ENCODE measurements at regions not wholly inside any gene's neighbourhood (a gene's known extent, or its start where the extent isn't known, plus 50 kb on each side); places are given as distances from the start of the nearest gene placed in this dataset.

DNA sequence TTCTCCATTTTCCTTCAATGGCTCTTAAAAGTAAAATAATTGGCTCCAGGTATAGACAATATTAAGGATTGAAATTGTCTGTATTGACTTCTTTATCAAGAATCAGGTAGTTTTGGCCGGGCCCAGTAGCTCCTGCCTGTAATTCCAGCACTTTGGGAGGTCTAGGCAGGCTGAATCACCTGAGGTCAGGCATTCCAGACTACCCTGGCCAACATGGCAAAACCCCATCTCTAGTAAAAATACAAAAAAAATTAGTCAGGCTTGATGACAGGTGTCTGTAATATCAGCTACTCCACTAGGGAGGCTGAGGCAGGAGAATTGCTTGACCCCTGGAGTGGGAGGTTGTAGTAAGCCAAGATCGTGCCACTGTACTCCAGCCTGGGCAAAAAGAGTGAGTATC is 1008.5 kb upstream of the EEF2KMT start:
- H3K27me3 ChIP-seq = no peaks in the 10 kb centered on the region
- no peak overlapping the region for H3K4me3 ChIP-seq
- no peak overlapping the region for H3K27ac ChIP-seq
- no peak for DNase-seq
- TF ChIP-seq POLR2A (IDR thresholded peaks at IDR 0.05) = no peak
- TF ChIP-seq, protein P1, sequence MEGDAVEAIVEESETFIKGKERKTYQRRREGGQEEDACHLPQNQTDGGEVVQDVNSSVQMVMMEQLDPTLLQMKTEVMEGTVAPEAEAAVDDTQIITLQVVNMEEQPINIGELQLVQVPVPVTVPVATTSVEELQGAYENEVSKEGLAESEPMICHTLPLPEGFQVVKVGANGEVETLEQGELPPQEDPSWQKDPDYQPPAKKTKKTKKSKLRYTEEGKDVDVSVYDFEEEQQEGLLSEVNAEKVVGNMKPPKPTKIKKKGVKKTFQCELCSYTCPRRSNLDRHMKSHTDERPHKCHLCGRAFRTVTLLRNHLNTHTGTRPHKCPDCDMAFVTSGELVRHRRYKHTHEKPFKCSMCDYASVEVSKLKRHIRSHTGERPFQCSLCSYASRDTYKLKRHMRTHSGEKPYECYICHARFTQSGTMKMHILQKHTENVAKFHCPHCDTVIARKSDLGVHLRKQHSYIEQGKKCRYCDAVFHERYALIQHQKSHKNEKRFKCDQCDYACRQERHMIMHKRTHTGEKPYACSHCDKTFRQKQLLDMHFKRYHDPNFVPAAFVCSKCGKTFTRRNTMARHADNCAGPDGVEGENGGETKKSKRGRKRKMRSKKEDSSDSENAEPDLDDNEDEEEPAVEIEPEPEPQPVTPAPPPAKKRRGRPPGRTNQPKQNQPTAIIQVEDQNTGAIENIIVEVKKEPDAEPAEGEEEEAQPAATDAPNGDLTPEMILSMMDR (IDR thresholded peaks at IDR 0.05) = no peak
- no peaks in the 10 kb centered on the region for H3K9me3 ChIP-seq
- H3K4me1 ChIP-seq = no peaks in the 10 kb centered on the region
- no peaks in the 10 kb centered on the region for H3K36me3 ChIP-seq

GRCh38 chr16:6105115-6105514 is 1007.5 kb upstream of the EEF2KMT start:
- Histone ChIP-seq H3K36me3 (no peaks in the 10 kb centered on the region), H3K27ac (no peak overlapping the region), H3K4me3 (no peak overlapping the region), H3K4me1 (no peaks in the 10 kb centered on the region), H3K27me3 (no peaks in the 10 kb centered on the region), H3K9me3 (no peaks in the 10 kb centered on the region)
- TF ChIP-seq, protein P1 (IDR thresholded peaks at IDR 0.05) = no peak
- TF ChIP-seq POLR2A (IDR thresholded peaks at IDR 0.05) = no peak
- no peak for DNase-seq

DNA sequence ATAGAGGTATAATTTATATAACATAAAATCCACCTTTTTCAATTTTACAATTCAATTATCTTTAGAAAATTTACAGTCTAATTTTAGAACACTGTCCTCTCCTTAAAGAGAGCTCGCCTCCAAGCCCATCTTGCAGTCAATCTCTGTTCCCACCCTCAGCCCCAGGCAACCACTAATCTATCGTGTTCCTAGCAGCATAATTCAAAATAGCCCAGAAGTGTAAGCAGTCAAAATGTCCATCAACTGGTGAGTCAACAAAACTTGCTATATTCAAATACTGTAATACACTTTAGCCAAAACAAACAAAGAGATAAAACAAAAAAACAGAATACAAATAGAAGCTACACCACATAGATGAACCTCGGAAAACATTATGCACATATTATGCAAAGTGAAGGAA is 1006.8 kb upstream of the EEF2KMT start:
- Histone ChIP-seq H3K9me3 (no peaks in the 10 kb centered on the region), H3K4me1 (no peaks in the 10 kb centered on the region), H3K27me3 (no peaks in the 10 kb centered on the region), H3K4me3 (no peak overlapping the region), H3K27ac (no peak overlapping the region), H3K36me3 (no peaks in the 10 kb centered on the region)
- no peak for DNase-seq
- TF ChIP-seq, protein P1 (IDR thresholded peaks at IDR 0.05) = no peak
- TF ChIP-seq POLR2A (IDR thresholded peaks at IDR 0.05) = no peak

DNA sequence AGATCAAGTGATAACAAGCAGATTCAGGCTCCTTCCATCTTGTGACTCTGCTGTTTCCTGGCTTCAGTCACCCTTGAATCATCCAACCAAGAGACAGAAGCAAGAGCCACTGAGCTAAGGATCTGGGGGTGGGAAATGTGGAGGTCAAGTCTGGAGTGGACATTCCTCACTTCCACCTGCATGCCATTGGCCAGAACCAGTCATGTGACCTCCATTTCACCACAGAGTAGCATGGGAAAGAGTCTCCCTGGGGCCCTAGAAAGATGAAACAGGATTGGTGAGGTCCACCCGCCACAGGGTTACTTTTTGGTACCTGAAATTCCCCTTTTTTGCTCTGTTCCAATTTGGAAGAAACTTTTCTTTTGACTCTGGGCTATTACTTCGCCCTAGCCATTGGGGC is 1006.0 kb upstream of the EEF2KMT start:
- Histone ChIP-seq H3K27me3 (no peaks in the 10 kb centered on the region), H3K4me1 (no peaks in the 10 kb centered on the region), H3K9me3 (no peaks in the 10 kb centered on the region), H3K27ac (no peak overlapping the region), H3K36me3 (no peaks in the 10 kb centered on the region), H3K4me3 (no peak overlapping the region)
- DNase-seq = no peak
- no peak for TF ChIP-seq POLR2A (IDR thresholded peaks at IDR 0.05)
- TF ChIP-seq, protein P1 (IDR thresholded peaks at IDR 0.05) = no peak

GRCh38 chr16:6099102-6099501 is 1001.5 kb upstream of the EEF2KMT start:
- no peaks in the 10 kb centered on the region for H3K9me3 ChIP-seq

More at GRCh38 chr16:6099102-6099501, 1001.5 kb upstream of the EEF2KMT start:
- Histone ChIP-seq H3K4me1 (no peaks in the 10 kb centered on the region), H3K36me3 (no peaks in the 10 kb centered on the region), H3K4me3 (no peak overlapping the region), H3K27me3 (no peaks in the 10 kb centered on the region), H3K27ac (no peak overlapping the region)
- no peak for DNase-seq
- TF ChIP-seq, protein P1 (IDR thresholded peaks at IDR 0.05) = no peak
- TF ChIP-seq POLR2A (IDR thresholded peaks at IDR 0.05) = no peak
